ENCODE measurements at regions not wholly inside any gene's neighbourhood (a gene's known extent, or its start where the extent isn't known, plus 50 kb on each side); places are given as distances from the start of the nearest gene placed in this dataset.

DNA sequence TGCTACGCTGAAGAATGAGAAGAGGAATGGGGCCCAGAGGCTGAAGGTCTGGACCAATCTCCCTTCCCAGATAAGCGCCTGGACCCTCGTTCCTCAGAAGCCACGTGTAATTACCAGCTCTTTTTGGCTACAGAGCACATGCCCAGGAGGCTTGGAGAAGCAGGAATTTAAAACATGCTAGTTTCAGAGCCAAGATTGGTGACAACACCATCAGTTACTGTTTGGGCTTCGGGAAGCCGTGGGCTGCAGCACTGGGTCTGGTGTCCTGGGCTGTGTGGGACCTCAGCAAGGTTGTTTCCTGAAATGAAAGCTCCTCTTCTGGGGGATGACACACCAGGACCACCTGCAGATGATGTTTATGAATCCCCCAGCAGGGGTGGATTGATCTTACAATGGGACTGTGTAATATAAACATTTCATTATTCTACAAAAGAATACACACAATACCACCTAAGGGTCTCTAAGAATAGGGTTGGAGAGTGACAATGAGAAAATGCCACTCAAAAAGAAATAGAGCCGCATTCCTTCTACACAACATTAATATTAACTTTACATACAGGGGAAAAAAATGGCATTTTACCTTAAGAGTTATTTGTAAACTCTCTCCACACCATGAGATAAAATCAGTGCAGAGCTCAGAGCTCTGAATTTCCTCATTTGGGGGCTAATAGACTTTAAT lies 207.8 kb upstream of the FOXQ1 start:
- Mint-ChIP-seq H3K27me3 (ENCODE audit: low read depth) (peaks cover 34% of the 10 kb centered on the region), H3K4me3 (no peak overlapping the region), H3K4me1 (peaks cover 7% of the 10 kb centered on the region), H3K36me3 (ENCODE audit: low read depth) (no peaks in the 10 kb centered on the region), H3K9me3 (no peaks in the 10 kb centered on the region), H3K27ac (no peak overlapping the region)
- TF ChIP-seq CTCF (IDR thresholded peaks at IDR 0.05; ENCODE audit: unreplicated experiment in 3 of 3) = no peak

DNA sequence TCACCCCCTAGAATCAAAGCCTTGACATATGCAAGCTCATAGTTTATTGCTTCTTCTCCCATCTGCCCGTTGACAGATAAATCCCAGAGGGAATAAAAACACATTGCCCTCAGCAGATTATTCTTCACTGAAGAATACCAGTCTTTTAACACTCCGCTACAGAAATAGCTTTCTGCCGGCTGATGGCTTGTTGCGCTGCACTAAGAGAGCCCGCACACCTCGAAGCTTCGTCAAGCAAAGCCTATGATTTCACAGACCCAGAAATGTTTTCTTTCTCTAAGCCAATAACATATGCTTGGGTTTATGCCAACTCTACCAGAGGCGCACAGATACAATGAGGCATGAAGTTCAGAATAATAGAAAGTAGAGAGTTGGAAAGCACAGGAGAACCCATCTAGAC lies 208.9 kb upstream of the FOXQ1 start:
- Mint-ChIP-seq H3K36me3 (ENCODE audit: low read depth) (no peaks in the 10 kb centered on the region), H3K27ac (peak overlapping the region in 1 of 3 experiments; percentile 16), H3K27me3 (ENCODE audit: low read depth) (peaks cover 34% of the 10 kb centered on the region), H3K9me3 (no peaks in the 10 kb centered on the region), H3K4me1 (peaks cover 10% of the 10 kb centered on the region), H3K4me3 (no peak overlapping the region)
- TF ChIP-seq CTCF (IDR thresholded peaks at IDR 0.05; ENCODE audit: unreplicated experiment in 3 of 3) = no peak

DNA sequence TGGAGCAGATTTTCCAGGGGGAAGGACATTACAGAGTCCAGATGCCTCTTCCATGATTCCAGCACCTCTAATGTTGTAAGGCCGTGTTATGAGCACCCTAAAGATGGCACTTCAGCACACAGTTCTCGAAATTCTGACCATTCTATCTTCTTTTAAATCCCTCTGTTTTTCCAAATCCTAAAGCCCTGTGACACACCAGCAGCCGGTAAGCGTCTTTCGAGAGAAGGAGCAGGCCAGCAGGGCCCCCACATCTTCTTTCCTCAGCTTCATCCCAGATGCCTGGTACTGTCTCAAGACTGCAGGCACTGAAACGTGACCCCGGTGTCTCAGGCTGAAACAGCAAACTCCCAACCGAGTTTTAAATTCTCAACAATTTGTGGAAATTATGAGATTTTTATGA lies 211.6 kb upstream of the FOXQ1 start:
- Mint-ChIP-seq H3K4me1 (peaks cover 10% of the 10 kb centered on the region), H3K4me3 (no peak overlapping the region), H3K27me3 (ENCODE audit: low read depth) (peaks cover 33% of the 10 kb centered on the region), H3K36me3 (ENCODE audit: low read depth) (no peaks in the 10 kb centered on the region), H3K9me3 (no peaks in the 10 kb centered on the region), H3K27ac (peak overlapping the region in 1 of 3 experiments; percentile 29)
- TF ChIP-seq CTCF (IDR thresholded peaks at IDR 0.05; ENCODE audit: unreplicated experiment in 3 of 3) = no peak

GRCh38 chr6:1099264-1099663 lies 212.6 kb upstream of the FOXQ1 start:
- Mint-ChIP-seq H3K9me3 (no peaks in the 10 kb centered on the region), H3K4me1 (peaks cover 10% of the 10 kb centered on the region), H3K27ac (no peak overlapping the region), H3K4me3 (no peak overlapping the region), H3K27me3 (ENCODE audit: low read depth) (peaks cover 30% of the 10 kb centered on the region), H3K36me3 (ENCODE audit: low read depth) (no peaks in the 10 kb centered on the region)
- TF ChIP-seq CTCF (IDR thresholded peaks at IDR 0.05; ENCODE audit: unreplicated experiment in 3 of 3) = no peak

DNA sequence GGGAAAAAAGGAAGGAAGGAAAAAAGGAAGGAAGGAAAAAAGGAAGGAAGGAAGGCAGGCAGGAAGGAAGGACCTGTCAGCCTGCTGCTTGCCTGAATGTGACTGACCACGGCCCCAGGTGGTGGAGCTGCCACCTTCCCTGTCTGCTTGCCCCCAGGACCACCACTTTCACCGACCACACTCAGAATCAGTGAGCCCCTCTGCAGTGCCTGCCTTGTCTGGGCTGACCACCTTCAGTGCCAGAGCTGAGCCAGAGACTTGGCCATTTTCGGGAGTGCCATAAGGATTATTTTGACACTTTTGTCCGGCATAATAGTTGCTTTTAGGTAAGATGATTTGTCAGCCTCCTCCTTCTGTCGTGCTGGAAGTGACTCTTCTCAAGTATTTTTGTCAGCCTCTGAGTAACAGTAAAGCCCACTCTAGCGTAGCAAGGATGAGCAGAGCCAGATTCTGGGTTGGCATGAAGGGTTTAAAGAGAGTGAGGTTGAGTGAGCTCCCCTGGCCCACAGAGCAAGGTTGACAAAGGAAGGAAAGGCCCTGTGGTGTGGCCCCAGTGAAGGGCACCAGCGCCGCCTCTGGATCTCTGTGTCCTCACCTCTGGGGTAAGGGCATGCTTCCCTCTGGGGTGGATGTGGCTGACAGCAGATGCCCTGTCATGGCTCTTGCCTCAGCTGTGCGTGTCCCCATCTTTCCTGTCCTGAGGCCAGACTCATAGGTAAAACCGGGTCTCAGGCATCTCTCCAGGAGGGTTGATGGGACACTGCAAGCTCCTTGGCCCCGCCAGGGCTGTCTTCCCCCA lies 214.7 kb upstream of the FOXQ1 start:
- no peak for TF ChIP-seq CTCF (IDR thresholded peaks at IDR 0.05; ENCODE audit: unreplicated experiment in 3 of 3)
- Mint-ChIP-seq H3K27ac (no peak overlapping the region), H3K4me1 (peaks cover 3% of the 10 kb centered on the region), H3K4me3 (no peak overlapping the region), H3K9me3 (no peaks in the 10 kb centered on the region), H3K36me3 (ENCODE audit: low read depth) (no peaks in the 10 kb centered on the region), H3K27me3 (ENCODE audit: low read depth) (peaks cover 24% of the 10 kb centered on the region)

Measured in nephron (organoid).